Calu3 (cell line): ENCODE measurements at regions not wholly inside any gene's neighbourhood (a gene's known extent, or its start where the extent isn't known, plus 50 kb on each side); places are given as distances from the start of the nearest gene placed in this dataset.

Source experiments
- BruUV-seq: library from RNA; stranded (reverse); fragments of 400-500 nt; replicated peaks from 2 replicates; lab custom pipeline; 2021; lab: Mats Ljungman, UMichigan
- CTCF ChIA-PET: fragments of 300-600 bp; sonication (Branson Sonifier 250); formaldehyde crosslinking; loops from one replicate; lab custom pipeline; 2022; ENCODE audit warnings: antibody characterized with exemption; lab: Charles Lee
- DNase-seq: peaks from one replicate; pipeline ENCODE4 v3.0.0; 2022
- H3K27ac Mint-ChIP-seq: one replicate; pipeline ENCODE4 v1.8.0; 2022; ENCODE audit warnings: mixed read lengths; ENCODE audit not compliant: unreplicated experiment
- H3K27me3 Mint-ChIP-seq: one replicate; pipeline ENCODE4 v1.8.0; 2022; ENCODE audit warnings: mixed read lengths; ENCODE audit not compliant: unreplicated experiment
- H3K36me3 Mint-ChIP-seq: one replicate; pipeline ENCODE4 v1.8.0; 2022; ENCODE audit warnings: mild to moderate bottlenecking, moderate library complexity, mixed read lengths; ENCODE audit not compliant: insufficient read depth, unreplicated experiment
- H3K4me1 Mint-ChIP-seq: one replicate; pipeline ENCODE4 v1.8.0; 2022; ENCODE audit warnings: mild to moderate bottlenecking, low read depth, mixed read lengths; ENCODE audit not compliant: unreplicated experiment
- H3K4me3 Mint-ChIP-seq: one replicate; pipeline ENCODE4 v1.8.0; 2022; ENCODE audit warnings: mild to moderate bottlenecking, low read depth, moderate library complexity, mixed read lengths; ENCODE audit not compliant: unreplicated experiment
- H3K9me3 Mint-ChIP-seq: one replicate; pipeline ENCODE4 v1.8.0; 2022; ENCODE audit warnings: low read depth, mixed read lengths; ENCODE audit not compliant: unreplicated experiment
- CTCF ChIP-seq: fragments of 200-600 bp; IDR thresholded peaks from one replicate; pipeline ENCODE4 v1.8.0; 2022; ENCODE audit warnings: antibody characterized with exemption; ENCODE audit not compliant: unreplicated experiment
- intact Hi-C: fragments of 100-400 bp; cut with micrococcal nuclease; formaldehyde crosslinking; loops from one replicate; pipeline ENCODE4 v1.10.0; 2022; ENCODE audit not compliant: unreplicated experiment

- H3K4me3 Mint-ChIP-seq: no peak overlapping the region
- no peak for TF ChIP-seq CTCF
- no peaks in the 10 kb centered on the region for H3K27me3 Mint-ChIP-seq
- no peaks in the 10 kb centered on the region for H3K9me3 Mint-ChIP-seq
- BruUV-seq: no TSS peak
- DNase-seq: no peak
- intact Hi-C loops: loop anchor here (2.0 kb wide), 2 partner anchors 50 to 318 kb away; no protein-coding TSS in a partner anchor
- no peak overlapping the region for H3K27ac Mint-ChIP-seq
- CTCF ChIA-PET: no interaction called here
- peaks cover 22% of the 10 kb centered on the region for H3K4me1 Mint-ChIP-seq
- peaks cover 16% of the 10 kb centered on the region for H3K36me3 Mint-ChIP-seq
Measured at GRCh38 chr12:75660805-75661404, 149.5 kb upstream of the KRR1 start.

- Mint-ChIP-seq H3K27ac (no peak overlapping the region), H3K4me1 (peaks cover 27% of the 10 kb centered on the region), H3K36me3 (peaks cover 24% of the 10 kb centered on the region), H3K27me3 (no peaks in the 10 kb centered on the region), H3K4me3 (no peak overlapping the region), H3K9me3 (peaks cover 4% of the 10 kb centered on the region)
- CTCF ChIA-PET: interaction anchor here (0.6 to 0.8 kb wide), 2 partner anchors 19 to 326 kb away, joined by 3 read pairs; no protein-coding TSS in a partner anchor
- DNase-seq: peak; percentile 25
- no TSS peak for BruUV-seq
- intact Hi-C loops: loop anchor here (2.0 kb wide), 2 partner anchors 51 to 319 kb away; no protein-coding TSS in a partner anchor
- no peak for TF ChIP-seq CTCF
Measured at GRCh38 chr12:75660107-75660530, 148.7 kb upstream of the KRR1 start.

GRCh38 chr12:75658901-75659823 lies 147.8 kb upstream of the KRR1 start:
- no peak overlapping the region for H3K4me3 Mint-ChIP-seq
- intact Hi-C loops: no loop called here
- CTCF ChIA-PET: interaction anchor here (1.0 to 1.1 kb wide), 2 partner anchors 18 to 66 kb away, joined by 3 read pairs; no protein-coding TSS in a partner anchor
- DNase-seq: no peak
- no peak overlapping the region for H3K27ac Mint-ChIP-seq
- H3K27me3 Mint-ChIP-seq: no peaks in the 10 kb centered on the region
- no peak for TF ChIP-seq CTCF
- BruUV-seq: TSS peak; percentile 67
- peaks cover 25% of the 10 kb centered on the region for H3K4me1 Mint-ChIP-seq
- H3K36me3 Mint-ChIP-seq: peaks cover 24% of the 10 kb centered on the region
- H3K9me3 Mint-ChIP-seq: peaks cover 4% of the 10 kb centered on the region

- no peak for DNase-seq
- CTCF ChIA-PET: interaction anchor here (1.0 to 1.1 kb wide), 2 partner anchors 17 to 67 kb away, joined by 3 read pairs; no protein-coding TSS in a partner anchor
- H3K27me3 Mint-ChIP-seq: no peaks in the 10 kb centered on the region
- H3K4me1 Mint-ChIP-seq: peaks cover 34% of the 10 kb centered on the region
- intact Hi-C loops: no loop called here
- no peak for TF ChIP-seq CTCF
- no peak overlapping the region for H3K4me3 Mint-ChIP-seq
- no TSS peak for BruUV-seq
- peaks cover 8% of the 10 kb centered on the region for H3K9me3 Mint-ChIP-seq
- H3K27ac Mint-ChIP-seq: no peak overlapping the region
- H3K36me3 Mint-ChIP-seq: peaks cover 24% of the 10 kb centered on the region
Measured at GRCh38 chr12:75658286-75658685, 146.9 kb upstream of the KRR1 start.
